ENCODE measurements at regions not wholly inside any gene's neighbourhood (a gene's known extent, or its start where the extent isn't known, plus 50 kb on each side); places are given as distances from the start of the nearest gene placed in this dataset.

DNA sequence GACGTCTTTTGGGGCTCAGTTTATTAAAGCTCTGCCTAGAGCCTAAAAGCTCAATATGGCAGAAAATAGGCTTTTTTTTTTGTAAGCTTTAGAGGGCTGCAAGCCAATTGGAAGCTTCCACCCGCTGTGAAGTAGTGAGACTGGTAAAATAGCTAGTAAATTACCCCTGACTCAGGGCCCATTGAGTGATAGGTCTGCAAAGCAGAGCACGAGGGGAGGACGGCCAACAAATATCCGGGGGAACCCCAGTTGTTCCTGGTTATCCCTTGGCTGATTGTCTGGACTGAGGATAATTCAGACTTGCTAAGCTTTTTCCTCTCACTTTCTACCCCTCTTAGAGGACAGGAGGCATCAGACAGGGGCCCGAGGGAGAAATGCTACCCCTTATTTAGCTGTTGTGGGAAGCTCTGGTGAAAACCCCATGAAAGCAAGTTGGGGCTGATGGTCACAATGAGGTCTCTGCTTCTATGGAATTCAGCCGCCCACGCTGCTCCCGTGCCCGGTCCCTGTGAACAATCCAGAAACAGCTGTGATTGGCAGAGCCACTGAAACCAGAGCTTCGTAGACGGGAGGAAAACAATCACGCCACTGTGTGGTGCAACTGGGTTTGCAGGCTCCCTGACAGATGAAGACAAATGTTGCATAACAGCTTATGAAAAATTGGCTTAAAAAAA is 141.9 kb upstream of the LGALSL start:
- FAIRE-seq (no peak), DNase-seq (ENCODE audit: extremely low spot score, insufficient read length, low read depth) (no peak)

DNA sequence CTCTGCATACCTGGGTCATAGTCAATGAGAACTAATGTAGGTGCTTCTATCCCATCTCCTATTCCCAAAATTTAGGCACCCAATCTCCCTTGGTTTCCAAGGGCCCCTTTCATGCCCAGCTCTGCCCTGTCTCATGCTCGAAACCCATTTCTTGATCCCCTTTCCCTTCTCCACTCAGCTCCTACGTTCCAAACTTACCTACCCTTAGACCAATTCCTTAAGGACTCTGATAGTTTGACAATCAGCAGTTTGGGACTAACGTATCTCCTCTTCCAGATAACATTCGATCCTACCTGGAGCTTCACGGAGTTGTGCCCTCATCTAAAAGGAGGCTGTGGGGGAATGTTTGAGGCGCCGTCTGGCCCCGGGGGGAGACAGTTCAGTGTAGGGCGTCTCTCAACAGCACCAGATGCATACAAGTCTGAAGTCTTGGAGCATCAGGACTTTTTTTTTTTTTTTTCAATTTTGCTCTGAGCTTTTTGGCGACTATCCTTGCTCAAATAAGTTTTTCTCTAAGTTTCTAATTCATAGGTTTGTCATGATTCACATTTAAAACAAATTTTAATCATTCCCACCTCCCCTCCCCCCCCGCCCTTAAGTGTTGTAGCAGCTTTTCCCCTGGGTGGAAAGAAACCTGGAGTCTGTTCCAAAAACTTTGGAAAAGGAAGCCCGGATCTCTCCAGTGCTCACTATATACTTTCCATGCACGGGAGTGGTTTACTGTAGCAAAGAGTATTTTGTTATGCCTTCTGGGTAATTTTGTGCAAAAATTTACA is 141.2 kb upstream of the LGALSL start:
- FAIRE-seq: no peak

DNA sequence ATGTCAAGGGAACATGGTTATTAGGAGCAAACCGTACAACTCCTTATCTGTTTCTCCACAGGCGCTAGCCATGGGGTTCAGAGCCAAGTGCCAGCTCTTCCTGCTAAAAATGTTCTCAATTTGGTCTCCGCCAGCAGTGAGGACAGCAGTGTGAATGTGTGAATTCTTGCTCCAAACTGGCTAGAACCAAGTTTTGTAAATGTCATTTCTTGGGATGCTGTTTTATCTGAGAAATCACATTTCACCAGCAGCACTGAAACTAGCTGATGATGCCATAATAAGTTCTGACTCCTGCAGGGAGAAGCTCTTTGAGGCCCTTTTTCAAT is 140.6 kb upstream of the LGALSL start:
- DNase-seq (ENCODE audit: extremely low spot score, insufficient read length, low read depth) (no peak), FAIRE-seq (no peak)

More for the DNA sequence above, 141.2 kb upstream of the LGALSL start:
- no peak for DNase-seq (ENCODE audit: extremely low spot score, insufficient read length, low read depth)

DNA sequence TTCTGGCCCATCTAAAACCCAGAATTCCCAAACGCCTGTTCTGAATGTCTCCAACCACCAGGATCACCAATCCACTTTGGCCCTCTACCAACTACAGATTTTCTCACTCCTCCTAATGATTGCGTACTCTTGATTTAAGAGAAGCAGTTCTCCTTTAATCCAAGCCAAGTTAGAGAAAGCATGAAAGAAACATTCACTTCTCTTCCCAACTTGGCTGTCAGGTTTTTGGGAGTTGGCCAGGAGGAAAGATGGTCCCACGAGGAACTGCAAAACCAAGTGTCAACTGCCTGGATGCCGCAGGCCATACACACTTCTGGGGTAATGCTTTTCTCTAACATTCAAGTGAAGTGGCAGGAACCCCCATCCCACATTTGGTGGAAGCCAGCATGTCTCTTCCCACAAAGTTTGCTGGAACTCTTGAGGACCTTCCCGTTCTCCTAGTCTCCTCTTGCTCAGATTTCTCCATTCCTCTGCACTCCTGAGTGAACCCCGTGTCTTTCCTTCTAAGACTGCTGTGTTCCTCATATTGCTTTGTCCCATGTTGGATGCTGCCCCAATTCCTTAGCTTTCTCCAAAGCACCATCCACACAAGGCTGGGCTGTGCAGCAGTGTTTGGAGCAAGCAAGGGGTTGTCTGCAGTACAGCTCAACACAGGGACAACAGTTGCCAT is 138.5 kb upstream of the LGALSL start:
- DNase-seq (ENCODE audit: extremely low spot score, insufficient read length, low read depth): no peak
- no peak for FAIRE-seq

DNA sequence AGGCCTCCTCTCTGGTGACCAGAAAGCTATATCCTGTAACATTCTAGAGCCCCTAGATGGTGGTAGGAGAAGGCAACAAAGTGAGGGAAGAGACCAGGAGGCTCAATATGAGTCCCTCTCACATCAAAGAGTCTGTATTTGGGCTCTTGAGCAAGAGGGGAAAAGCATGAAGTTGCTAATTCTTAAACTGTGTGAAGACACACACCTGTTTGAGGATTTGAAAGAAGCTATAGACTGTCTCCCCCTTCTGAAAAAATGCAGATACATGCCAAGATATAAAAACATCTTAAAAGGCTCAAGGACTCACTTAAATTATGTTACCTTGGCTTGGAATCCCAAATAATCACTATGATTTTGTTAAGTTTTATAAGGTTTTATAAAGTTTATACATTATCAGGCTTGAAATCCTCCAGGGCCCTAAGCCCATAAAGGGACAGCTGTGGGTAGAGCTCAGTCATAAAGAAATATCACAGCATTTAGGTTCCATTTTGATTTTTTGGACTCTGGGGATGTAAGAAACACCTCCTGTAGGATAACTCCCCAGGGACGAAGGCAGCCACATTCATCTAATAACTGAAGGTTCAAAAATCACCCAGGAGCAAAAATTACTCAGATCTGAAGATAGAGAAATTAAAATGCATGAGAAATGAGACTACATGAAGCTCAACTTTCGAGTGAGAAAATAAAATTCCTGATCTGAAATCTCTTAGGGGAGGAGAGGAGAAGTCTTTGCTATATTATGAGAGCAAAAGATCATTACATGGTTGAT is 136.1 kb upstream of the LGALSL start:
- no peak for DNase-seq (ENCODE audit: extremely low spot score, insufficient read length, low read depth)
- peak; percentile 36 for FAIRE-seq

DNA sequence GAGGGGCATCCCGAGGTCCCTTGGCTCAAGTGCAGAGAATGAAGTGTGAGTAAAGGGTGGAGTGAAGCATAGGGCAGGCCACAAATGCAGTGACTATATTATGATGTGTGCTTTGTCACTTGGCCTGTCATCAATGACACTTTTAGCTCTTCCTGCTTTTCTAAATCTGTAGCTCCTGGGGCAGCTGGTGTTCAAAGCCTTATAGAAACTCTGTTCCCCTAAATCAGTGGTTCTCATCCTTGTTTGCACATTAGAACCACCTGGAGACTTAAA is 135.6 kb upstream of the LGALSL start:
- no peak for DNase-seq (ENCODE audit: extremely low spot score, insufficient read length, low read depth)
- FAIRE-seq: no peak

DNA sequence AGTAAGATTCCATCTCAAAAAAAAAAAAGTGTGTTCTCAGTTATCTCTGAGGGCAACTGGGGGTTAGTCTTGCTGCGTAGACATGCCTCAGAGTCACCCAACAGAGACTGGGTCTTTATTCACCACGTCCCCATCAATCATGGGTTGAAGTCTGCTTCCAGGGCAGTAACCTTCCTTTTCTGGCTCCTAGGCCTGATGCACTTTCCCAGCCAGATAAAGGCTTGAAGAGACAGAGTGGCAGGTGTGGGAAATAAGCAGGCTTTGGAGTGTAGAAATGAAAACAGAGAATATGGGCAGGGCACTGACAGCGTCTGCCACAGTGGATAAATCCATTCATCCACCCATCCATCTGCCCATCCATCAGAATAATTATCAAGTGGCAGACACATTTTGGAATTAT is 134.1 kb upstream of the LGALSL start:
- no peak for DNase-seq (ENCODE audit: extremely low spot score, insufficient read length, low read depth)

DNA sequence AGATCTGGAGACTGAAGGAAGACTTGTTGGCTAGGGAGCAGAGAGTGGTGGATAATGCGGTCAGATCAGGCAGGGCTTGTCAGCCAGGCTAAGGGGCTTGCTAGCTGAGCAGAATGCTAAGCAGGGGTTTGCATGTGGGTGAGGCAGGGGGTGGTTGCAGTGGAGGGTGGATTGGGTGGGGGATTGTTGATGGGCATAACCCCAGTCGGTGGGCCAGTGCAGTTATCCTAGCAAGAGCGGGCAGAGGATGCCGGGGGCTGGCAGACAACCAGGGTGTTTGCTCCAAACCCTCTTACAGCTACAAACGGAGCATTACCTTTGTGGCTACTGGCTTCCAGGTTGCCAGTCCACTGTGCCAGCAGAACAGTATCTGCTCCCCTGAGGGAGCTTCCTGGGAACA is 131.5 kb upstream of the LGALSL start:
- FAIRE-seq (no peak), DNase-seq (ENCODE audit: extremely low spot score, insufficient read length, low read depth) (no peak)

More for the DNA sequence above, 134.1 kb upstream of the LGALSL start:
- FAIRE-seq: no peak

DNA sequence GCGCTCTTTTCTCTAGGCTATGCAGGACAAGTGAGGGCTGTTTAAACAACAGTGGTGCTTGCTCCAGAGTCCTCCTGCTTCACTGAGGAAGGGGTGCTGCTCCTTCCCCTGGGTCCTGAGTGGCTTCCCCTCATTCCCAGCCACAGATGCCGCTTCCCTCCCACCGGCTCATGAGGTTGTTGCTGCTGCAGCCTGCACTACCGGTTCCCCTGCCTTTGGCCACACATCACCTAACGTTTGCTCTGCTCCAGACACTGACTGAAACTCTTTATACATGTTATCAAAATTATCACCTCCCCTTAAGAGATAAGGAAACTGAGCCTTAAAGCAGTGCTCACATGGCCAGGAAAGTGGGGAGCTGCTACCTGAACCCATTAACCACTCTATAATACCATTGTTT is 130.8 kb upstream of the LGALSL start:
- no peak for FAIRE-seq
- DNase-seq (ENCODE audit: extremely low spot score, insufficient read length, low read depth): no peak

DNA sequence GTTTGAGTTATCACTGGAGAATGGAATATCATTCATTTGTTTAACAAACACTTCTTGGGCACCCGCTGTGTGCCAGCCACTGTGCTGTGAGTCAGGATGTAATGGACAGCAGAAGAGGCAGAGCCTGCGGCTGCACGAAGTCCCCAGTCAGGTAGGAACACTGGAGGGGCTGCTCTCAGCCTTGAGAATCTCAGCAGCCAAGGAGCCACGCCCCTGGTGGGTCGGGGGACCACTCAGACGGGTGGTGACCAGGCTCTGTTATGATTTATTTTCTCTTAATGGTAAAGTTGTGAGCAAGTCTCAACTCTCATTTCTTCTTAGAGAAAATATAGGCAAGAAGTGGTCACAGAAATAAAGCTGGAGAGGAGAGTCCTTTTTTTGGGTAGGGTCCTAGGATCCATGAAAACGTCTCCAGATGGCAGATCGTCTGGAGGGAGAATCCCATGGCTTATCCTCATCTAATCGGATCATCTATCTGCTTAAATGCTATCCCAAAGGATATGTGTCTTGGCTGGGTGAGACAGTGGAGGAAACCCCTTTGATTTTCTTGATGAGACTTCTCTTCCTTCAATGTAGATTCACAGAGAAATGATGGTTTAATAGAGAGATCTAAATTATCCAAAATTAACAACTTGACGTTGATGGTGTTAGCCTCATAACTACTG is 129.1 kb upstream of the LGALSL start:
- DNase-seq (ENCODE audit: extremely low spot score, insufficient read length, low read depth) (no peak), FAIRE-seq (peak; percentile 53)

DNA sequence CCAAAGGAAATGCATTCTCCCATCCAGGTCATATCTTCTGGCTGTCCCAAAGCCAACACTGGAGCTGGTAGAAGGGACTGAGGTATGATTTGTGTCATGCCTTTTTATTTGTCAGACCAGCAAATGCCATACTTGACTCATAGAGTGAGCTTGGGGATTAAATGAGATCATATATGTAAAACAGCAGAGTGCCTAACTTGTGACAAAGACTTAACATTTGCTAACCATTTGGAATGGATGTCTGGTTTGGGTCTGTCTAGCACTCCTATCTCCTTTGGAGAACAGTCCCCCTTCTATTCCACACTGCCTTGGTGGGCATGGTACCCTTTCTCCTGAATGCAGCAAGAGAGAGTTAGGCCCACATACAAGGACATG is 128.5 kb upstream of the LGALSL start:
- FAIRE-seq: no peak
- DNase-seq (ENCODE audit: extremely low spot score, insufficient read length, low read depth): no peak

DNA sequence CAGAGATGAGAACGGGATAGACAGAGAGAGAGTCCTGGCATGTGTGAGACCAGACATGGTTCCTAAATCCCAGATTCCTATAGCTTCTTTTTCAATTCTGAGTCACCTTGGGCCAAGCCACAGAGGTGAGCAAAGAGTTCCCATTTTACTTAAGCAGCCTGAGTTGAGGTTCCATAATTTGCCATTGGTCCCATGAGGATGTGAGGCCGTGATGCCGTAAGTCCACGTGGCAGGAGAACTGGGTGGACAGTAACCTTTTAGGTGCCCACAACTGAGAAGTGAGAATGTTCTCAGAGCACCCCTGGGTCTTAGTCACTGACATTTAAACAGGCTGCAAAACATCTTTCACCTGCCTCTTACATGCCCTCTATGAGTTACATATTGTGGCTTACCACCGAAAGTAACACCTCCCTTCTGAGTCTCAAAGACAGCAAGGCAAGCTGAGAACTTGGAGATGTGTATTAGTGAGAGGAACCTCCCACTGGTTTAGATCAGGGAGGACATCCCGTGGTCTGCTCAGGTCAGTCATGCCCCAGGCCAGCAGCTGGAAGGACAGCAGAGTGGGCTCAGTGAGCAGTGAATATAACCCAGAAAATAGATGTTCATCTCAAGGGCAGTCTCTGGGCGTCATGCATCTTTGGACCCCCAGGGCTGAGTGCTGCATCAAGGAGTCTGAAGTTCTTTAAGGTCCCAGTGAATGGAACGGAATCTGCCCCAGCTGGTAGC is 127.9 kb upstream of the LGALSL start:
- peak; percentile 100 for FAIRE-seq
- peak; percentile 71 for DNase-seq (ENCODE audit: extremely low spot score, insufficient read length, low read depth)

DNA sequence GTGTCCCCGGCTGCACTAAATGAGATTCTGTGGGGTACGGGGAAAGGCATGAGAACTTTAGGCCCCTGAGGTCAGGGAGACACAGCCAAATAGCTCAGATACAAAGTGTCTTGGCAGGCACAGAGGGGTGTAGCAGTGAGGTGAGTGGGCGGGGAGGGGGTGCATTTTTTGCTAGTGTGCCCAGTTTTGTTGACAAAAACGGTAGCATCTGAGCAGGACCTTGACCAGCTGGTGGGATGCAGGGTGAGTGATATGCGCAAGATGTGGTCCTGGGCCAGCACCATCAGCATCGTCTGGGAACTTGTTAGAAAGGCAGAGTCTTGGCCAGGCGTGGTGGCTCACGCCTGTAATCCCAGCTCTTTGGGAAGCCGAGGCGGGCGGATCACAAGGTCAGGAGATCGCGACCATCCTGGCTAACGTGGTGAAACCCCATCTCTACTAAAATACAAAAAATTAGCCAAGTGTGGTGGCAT is 127.3 kb upstream of the LGALSL start:
- no peak for FAIRE-seq
- no peak for DNase-seq (ENCODE audit: extremely low spot score, insufficient read length, low read depth)

DNA sequence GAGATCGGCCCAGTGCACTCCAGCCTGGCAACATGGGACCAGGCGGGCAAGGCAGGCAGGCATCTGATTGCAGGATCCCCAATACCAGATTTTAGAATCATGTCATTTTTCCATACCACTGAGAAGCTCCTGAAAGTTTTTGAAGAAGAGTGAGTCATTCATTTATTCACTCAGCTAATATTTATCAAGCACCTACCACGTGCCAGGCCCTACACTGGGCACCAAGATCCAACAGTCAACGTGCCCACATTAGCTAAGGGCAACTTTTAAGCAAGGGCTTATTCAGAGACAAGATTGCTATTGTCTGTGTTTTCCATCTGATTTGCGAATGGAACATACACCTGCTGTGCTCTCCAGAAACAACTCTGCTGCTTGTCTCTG is 126.8 kb upstream of the LGALSL start:
- FAIRE-seq: no peak
- no peak for DNase-seq (ENCODE audit: extremely low spot score, insufficient read length, low read depth)

DNA sequence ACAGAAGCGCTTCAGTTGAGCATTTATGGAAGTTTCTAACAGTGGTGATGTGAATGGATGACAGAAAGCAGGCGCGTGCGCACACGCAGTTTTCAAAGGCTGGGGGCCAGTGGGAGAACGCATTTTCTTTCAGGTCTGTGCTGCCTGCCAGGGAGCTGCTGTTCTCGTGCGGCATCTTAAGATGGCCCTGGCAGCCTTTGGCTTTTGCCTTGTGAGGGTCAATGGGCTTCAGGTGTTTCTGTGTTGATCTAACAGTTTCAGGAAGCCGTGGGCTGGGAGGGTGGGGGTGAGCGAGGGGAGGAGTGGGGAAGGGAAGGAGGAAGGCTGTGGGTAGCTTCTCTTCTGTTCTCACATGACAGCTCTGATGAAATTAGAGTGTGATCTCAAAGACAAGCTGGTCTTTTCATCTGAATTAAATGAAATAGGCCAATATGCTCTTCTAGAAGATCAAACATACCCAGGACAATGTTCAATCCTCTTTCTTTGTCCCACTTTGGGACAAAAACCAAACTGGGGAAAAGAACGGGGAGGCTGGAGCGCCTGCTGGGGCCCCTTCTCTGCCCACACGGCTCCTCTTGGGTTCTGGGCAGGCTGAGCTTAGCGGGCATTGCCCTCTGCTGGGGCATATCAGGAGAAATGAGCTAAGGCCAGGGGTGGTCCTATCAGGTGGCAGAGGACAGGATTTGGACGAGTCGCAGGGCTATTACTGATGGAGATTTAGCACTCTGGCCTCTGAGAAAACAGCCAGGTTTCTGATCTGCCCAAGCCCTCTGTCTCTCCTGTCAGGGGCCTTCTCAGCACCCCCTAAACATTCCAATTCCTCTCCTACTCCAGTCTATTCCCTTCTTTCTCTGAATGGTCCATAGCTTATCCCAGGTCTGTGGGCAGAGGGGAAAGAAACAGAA is 126.2 kb upstream of the LGALSL start:
- DNase-seq (ENCODE audit: extremely low spot score, insufficient read length, low read depth): no peak
- peak; percentile 75 for FAIRE-seq

DNA sequence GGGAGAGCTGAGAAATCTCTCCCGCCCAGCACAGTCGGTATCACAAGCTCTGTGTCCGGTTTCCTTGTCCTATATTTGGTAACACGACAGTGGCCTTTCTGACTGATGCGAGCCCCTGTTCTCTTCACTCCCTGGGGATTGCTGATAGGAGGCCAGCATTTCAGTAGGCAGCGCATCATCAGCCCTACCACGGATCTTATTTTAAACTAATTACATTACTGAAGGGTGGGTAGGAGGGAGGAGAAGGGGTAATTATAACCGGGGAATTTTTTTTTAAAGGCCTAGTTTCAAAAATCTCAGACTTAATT is 125.6 kb upstream of the LGALSL start:
- DNase-seq (ENCODE audit: extremely low spot score, insufficient read length, low read depth) (no peak), FAIRE-seq (peak; percentile 44)

DNA sequence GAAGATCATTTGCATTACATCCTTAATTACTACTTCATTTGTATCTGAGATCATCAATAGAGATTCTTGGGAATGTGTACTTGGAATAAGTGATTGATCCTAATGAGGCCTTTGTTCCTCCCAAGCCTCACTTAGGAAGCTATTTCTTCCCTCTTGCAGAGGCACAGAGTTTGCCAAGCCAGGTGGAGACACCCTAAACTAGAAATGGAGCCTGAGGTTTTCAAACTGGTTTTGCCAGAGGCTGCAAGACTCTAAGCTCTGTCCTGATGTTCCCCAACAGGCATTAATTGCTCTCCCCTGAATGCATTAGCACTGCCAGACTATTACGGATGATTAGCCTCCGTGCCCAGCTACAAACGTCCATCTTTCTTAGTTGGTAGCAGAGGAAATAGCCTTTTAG is 125.2 kb upstream of the LGALSL start:
- no peak for FAIRE-seq
- DNase-seq (ENCODE audit: extremely low spot score, insufficient read length, low read depth): no peak

DNA sequence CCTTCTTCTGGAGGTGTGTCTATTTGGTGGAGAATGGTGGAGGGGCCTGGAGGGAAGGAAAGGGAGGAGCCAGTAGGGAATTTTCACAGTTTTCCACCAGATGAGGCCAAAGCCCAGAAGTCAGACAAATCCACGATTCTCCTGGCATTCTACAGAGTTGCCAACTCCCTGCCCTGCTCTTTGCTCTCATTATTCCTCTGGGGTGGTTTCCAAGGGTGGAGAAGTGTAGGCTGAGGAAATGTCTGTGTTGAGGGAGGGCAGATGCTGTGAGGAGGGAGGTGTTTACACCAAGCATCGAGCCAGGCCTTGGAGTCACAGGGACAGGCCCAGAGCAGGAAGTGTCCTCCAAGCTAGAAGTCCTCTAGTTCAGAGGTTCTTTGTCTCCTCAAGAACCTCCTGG is 124.1 kb upstream of the LGALSL start:
- FAIRE-seq (no peak), DNase-seq (ENCODE audit: extremely low spot score, insufficient read length, low read depth) (no peak)
